ENCODE measurements at regions not wholly inside any gene's neighbourhood (a gene's known extent, or its start where the extent isn't known, plus 50 kb on each side); places are given as distances from the start of the nearest gene placed in this dataset.
"Not testable (repeated sequence)": the region's sequence is repeated elsewhere in the genome, so short reads cannot be mapped to it uniquely, and the experiment has no call there.

GRCh38 chr5:93993161-93993560 lies 251.8 kb upstream of the POU5F2 start:
- Histone ChIP-seq H3K9ac (ENCODE audit: control insufficient read depth, extremely low read depth, insufficient read depth, low read length) (no peak overlapping the region), H3K9me3 (ENCODE audit: control insufficient read depth, low read depth, low read length) (no peaks in the 10 kb centered on the region), H2AFZ (ENCODE audit: control insufficient read depth, low read length) (no peak overlapping the region), H3K27ac (ENCODE audit: control insufficient read depth, insufficient read depth, low read length) (no peak overlapping the region), H3K4me1 (ENCODE audit: control insufficient read depth, extremely low read depth, insufficient read depth, low read length) (no peaks in the 10 kb centered on the region), H3K79me2 (ENCODE audit: control insufficient read depth, insufficient read depth, low read length) (no peaks in the 10 kb centered on the region), H3K9me1 (ENCODE audit: control insufficient read depth, extremely low read depth, insufficient read depth, low read length) (no peaks in the 10 kb centered on the region), H4K20me1 (ENCODE audit: control insufficient read depth, extremely low read depth, insufficient read depth, low read length) (no peaks in the 10 kb centered on the region), H3K36me3 (ENCODE audit: control insufficient read depth in 2 of 2, extremely low read depth in 1 of 2, insufficient read depth in 2 of 2, low read length in 2 of 2) (no peaks in the 10 kb centered on the region), H3K27me3 (ENCODE audit: control insufficient read depth, extremely low read depth, insufficient read depth, low read length) (no peaks in the 10 kb centered on the region), H3K4me2 (ENCODE audit: control insufficient read depth, extremely low read depth, insufficient read depth, low read depth, low read length) (no peak overlapping the region), H3K4me3 (ENCODE audit: control insufficient read depth in 2 of 3, extremely low read depth in 1 of 3, insufficient read depth in 2 of 3, low read depth in 1 of 3, low read length in 3 of 3) (no peak overlapping the region)
- DNase-seq (ENCODE audit: low read depth, low spot score) (no peak), FAIRE-seq (no peak)
- TF ChIP-seq EZH2 (IDR thresholded peaks at IDR 0.05; ENCODE audit: low read length): no peak
- TF ChIP-seq, protein P1, sequence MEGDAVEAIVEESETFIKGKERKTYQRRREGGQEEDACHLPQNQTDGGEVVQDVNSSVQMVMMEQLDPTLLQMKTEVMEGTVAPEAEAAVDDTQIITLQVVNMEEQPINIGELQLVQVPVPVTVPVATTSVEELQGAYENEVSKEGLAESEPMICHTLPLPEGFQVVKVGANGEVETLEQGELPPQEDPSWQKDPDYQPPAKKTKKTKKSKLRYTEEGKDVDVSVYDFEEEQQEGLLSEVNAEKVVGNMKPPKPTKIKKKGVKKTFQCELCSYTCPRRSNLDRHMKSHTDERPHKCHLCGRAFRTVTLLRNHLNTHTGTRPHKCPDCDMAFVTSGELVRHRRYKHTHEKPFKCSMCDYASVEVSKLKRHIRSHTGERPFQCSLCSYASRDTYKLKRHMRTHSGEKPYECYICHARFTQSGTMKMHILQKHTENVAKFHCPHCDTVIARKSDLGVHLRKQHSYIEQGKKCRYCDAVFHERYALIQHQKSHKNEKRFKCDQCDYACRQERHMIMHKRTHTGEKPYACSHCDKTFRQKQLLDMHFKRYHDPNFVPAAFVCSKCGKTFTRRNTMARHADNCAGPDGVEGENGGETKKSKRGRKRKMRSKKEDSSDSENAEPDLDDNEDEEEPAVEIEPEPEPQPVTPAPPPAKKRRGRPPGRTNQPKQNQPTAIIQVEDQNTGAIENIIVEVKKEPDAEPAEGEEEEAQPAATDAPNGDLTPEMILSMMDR (optimal IDR thresholded peaks at IDR 0.05 in 1 of 3, IDR thresholded peaks at IDR 0.05 in 1 of 3, conservative IDR thresholded peaks at IDR 0.05 in 1 of 3; ENCODE audit: extremely low read depth in 1 of 3, insufficient read depth in 2 of 3, low read length in 3 of 3): no peak
- dilution Hi-C loops (cut with MboI; ENCODE audit: extremely low pct_ligation_motif_present, low sequenced_read_pairs): no loop called here

DNA sequence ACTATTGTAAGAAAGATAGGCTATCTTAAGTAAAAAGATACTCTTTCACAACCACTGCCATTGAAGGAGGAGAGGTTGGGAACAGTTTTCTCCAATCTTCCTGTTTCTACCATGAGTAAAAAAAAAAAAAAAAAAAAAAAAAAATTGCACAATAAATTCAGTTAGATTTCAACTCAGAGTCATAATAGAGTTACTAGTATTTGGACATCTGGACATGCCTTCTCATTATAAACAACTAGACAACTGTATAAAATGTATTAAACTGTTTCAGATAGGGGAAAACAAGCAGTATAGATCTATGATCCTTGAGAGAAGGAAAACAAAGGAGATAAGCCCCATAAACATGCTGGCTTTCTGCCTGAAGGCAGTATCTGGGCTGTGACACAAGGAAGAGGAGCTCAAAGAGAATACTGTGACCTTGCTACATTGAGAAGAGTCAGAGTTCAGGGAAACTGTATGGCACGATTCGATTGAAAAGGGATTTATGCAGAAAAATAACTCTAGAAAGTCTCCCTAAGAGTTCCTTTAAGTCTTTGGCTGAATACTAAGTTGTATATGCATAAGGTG lies 249.2 kb upstream of the POU5F2 start:
- no peak overlapping the region for H3K9ac ChIP-seq (ENCODE audit: control insufficient read depth, extremely low read depth, insufficient read depth, low read length)
- no peak overlapping the region for H3K4me3 ChIP-seq (ENCODE audit: control insufficient read depth in 2 of 3, extremely low read depth in 1 of 3, insufficient read depth in 2 of 3, low read depth in 1 of 3, low read length in 3 of 3)
- DNase-seq (ENCODE audit: low read depth, low spot score): no peak
- no peaks in the 10 kb centered on the region for H3K36me3 ChIP-seq (ENCODE audit: control insufficient read depth in 2 of 2, extremely low read depth in 1 of 2, insufficient read depth in 2 of 2, low read length in 2 of 2)
- TF ChIP-seq EZH2 (IDR thresholded peaks at IDR 0.05; ENCODE audit: low read length): no peak
- TF ChIP-seq, protein P1 (optimal IDR thresholded peaks at IDR 0.05 in 1 of 3, IDR thresholded peaks at IDR 0.05 in 1 of 3, conservative IDR thresholded peaks at IDR 0.05 in 1 of 3; ENCODE audit: extremely low read depth in 1 of 3, insufficient read depth in 2 of 3, low read length in 3 of 3): no peak
- H3K9me3 ChIP-seq (ENCODE audit: control insufficient read depth, low read depth, low read length): no peaks in the 10 kb centered on the region
- no peaks in the 10 kb centered on the region for H3K4me1 ChIP-seq (ENCODE audit: control insufficient read depth, extremely low read depth, insufficient read depth, low read length)
- H3K9me1 ChIP-seq (ENCODE audit: control insufficient read depth, extremely low read depth, insufficient read depth, low read length): no peaks in the 10 kb centered on the region
- H4K20me1 ChIP-seq (ENCODE audit: control insufficient read depth, extremely low read depth, insufficient read depth, low read length): no peaks in the 10 kb centered on the region
- no peaks in the 10 kb centered on the region for H3K79me2 ChIP-seq (ENCODE audit: control insufficient read depth, insufficient read depth, low read length)
- no peak overlapping the region for H3K4me2 ChIP-seq (ENCODE audit: control insufficient read depth, extremely low read depth, insufficient read depth, low read depth, low read length)
- no peaks in the 10 kb centered on the region for H3K27me3 ChIP-seq (ENCODE audit: control insufficient read depth, extremely low read depth, insufficient read depth, low read length)
- no peak overlapping the region for H3K27ac ChIP-seq (ENCODE audit: control insufficient read depth, insufficient read depth, low read length)
- dilution Hi-C loops (cut with MboI; ENCODE audit: extremely low pct_ligation_motif_present, low sequenced_read_pairs): no loop called here
- H2AFZ ChIP-seq (ENCODE audit: control insufficient read depth, low read length): no peak overlapping the region
- no peak for FAIRE-seq

- H3K4me2 ChIP-seq (ENCODE audit: control insufficient read depth, extremely low read depth, insufficient read depth, low read depth, low read length); H2AFZ ChIP-seq (ENCODE audit: control insufficient read depth, low read length); FAIRE-seq; H3K9ac ChIP-seq (ENCODE audit: control insufficient read depth, extremely low read depth, insufficient read depth, low read length); H3K9me1 ChIP-seq (ENCODE audit: control insufficient read depth, extremely low read depth, insufficient read depth, low read length); H3K9me3 ChIP-seq (ENCODE audit: control insufficient read depth, low read depth, low read length); H3K4me3 ChIP-seq (ENCODE audit: control insufficient read depth in 2 of 3, extremely low read depth in 1 of 3, insufficient read depth in 2 of 3, low read depth in 1 of 3, low read length in 3 of 3); H3K79me2 ChIP-seq (ENCODE audit: control insufficient read depth, insufficient read depth, low read length); DNase-seq (ENCODE audit: low read depth, low spot score); H3K27ac ChIP-seq (ENCODE audit: control insufficient read depth, insufficient read depth, low read length); H3K36me3 ChIP-seq (ENCODE audit: control insufficient read depth in 2 of 2, extremely low read depth in 1 of 2, insufficient read depth in 2 of 2, low read length in 2 of 2); H3K27me3 ChIP-seq (ENCODE audit: control insufficient read depth, extremely low read depth, insufficient read depth, low read length); H3K4me1 ChIP-seq (ENCODE audit: control insufficient read depth, extremely low read depth, insufficient read depth, low read length); dilution Hi-C loops (cut with MboI; ENCODE audit: extremely low pct_ligation_motif_present, low sequenced_read_pairs); H4K20me1 ChIP-seq (ENCODE audit: control insufficient read depth, extremely low read depth, insufficient read depth, low read length): not testable (repeated sequence)
Measured at GRCh38 chr5:93985940-93986570, 244.7 kb upstream of the POU5F2 start.

Measured in keratinocyte (primary cell).